ENCODE measurements at regions not wholly inside any gene's neighbourhood (a gene's known extent, or its start where the extent isn't known, plus 50 kb on each side); places are given as distances from the start of the nearest gene placed in this dataset.

GRCh38 chr1:239436286-239436685 is 49.9 kb downstream of the CHRM3 start:
- H3K4me3 Mint-ChIP-seq (ENCODE audit: unreplicated experiment) = no peak overlapping the region
- no peaks in the 10 kb centered on the region for H3K9me3 Mint-ChIP-seq (ENCODE audit: unreplicated experiment)
- no peak for TF ChIP-seq CTCF (IDR thresholded peaks at IDR 0.05; ENCODE audit: partially characterized antibody, unreplicated experiment)
- no peaks in the 10 kb centered on the region for H3K27me3 Mint-ChIP-seq (ENCODE audit: unreplicated experiment)
- no peak overlapping the region for H3K27ac Mint-ChIP-seq (ENCODE audit: unreplicated experiment)
- H3K36me3 Mint-ChIP-seq (ENCODE audit: unreplicated experiment) = no peaks in the 10 kb centered on the region
- DNase-seq = peak; percentile 14
- no peaks in the 10 kb centered on the region for H3K4me1 Mint-ChIP-seq (ENCODE audit: low read depth, unreplicated experiment)

- Mint-ChIP-seq H3K27me3 (ENCODE audit: unreplicated experiment) (no peaks in the 10 kb centered on the region), H3K4me3 (ENCODE audit: unreplicated experiment) (no peak overlapping the region), H3K9me3 (ENCODE audit: unreplicated experiment) (no peaks in the 10 kb centered on the region), H3K36me3 (ENCODE audit: unreplicated experiment) (no peaks in the 10 kb centered on the region), H3K4me1 (ENCODE audit: low read depth, unreplicated experiment) (no peaks in the 10 kb centered on the region), H3K27ac (ENCODE audit: unreplicated experiment) (no peak overlapping the region)
- no peak for TF ChIP-seq CTCF (IDR thresholded peaks at IDR 0.05; ENCODE audit: partially characterized antibody, unreplicated experiment)
- DNase-seq = no peak
Observed at GRCh38 chr1:239437822-239438221, 51.5 kb downstream of the CHRM3 start.

- H3K4me1 Mint-ChIP-seq (ENCODE audit: low read depth, unreplicated experiment) = no peaks in the 10 kb centered on the region
- H3K4me3 Mint-ChIP-seq (ENCODE audit: unreplicated experiment) = no peak overlapping the region
- no peak for TF ChIP-seq CTCF (IDR thresholded peaks at IDR 0.05; ENCODE audit: partially characterized antibody, unreplicated experiment)
- DNase-seq = no peak
- no peak overlapping the region for H3K27ac Mint-ChIP-seq (ENCODE audit: unreplicated experiment)
- H3K36me3 Mint-ChIP-seq (ENCODE audit: unreplicated experiment) = no peaks in the 10 kb centered on the region
- H3K27me3 Mint-ChIP-seq (ENCODE audit: unreplicated experiment) = no peaks in the 10 kb centered on the region
- no peaks in the 10 kb centered on the region for H3K9me3 Mint-ChIP-seq (ENCODE audit: unreplicated experiment)
Observed at GRCh38 chr1:239438891-239439290, 52.5 kb downstream of the CHRM3 start.

- H3K36me3 Mint-ChIP-seq (ENCODE audit: unreplicated experiment) = no peaks in the 10 kb centered on the region
Observed at GRCh38 chr1:239443361-239443760, 57.0 kb downstream of the CHRM3 start.

GRCh38 chr1:239446611-239447010 is 60.2 kb downstream of the CHRM3 start:
- no peak for TF ChIP-seq CTCF (IDR thresholded peaks at IDR 0.05; ENCODE audit: partially characterized antibody, unreplicated experiment)
- Mint-ChIP-seq H3K36me3 (ENCODE audit: unreplicated experiment) (no peaks in the 10 kb centered on the region), H3K27me3 (ENCODE audit: unreplicated experiment) (no peaks in the 10 kb centered on the region), H3K4me3 (ENCODE audit: unreplicated experiment) (no peak overlapping the region), H3K4me1 (ENCODE audit: low read depth, unreplicated experiment) (no peaks in the 10 kb centered on the region), H3K27ac (ENCODE audit: unreplicated experiment) (no peak overlapping the region), H3K9me3 (ENCODE audit: unreplicated experiment) (no peaks in the 10 kb centered on the region)
- no peak for DNase-seq

More at GRCh38 chr1:239443361-239443760, 57.0 kb downstream of the CHRM3 start:
- no peak for DNase-seq
- Mint-ChIP-seq H3K27ac (ENCODE audit: unreplicated experiment) (no peak overlapping the region), H3K27me3 (ENCODE audit: unreplicated experiment) (no peaks in the 10 kb centered on the region), H3K9me3 (ENCODE audit: unreplicated experiment) (no peaks in the 10 kb centered on the region), H3K4me3 (ENCODE audit: unreplicated experiment) (no peak overlapping the region), H3K4me1 (ENCODE audit: low read depth, unreplicated experiment) (no peaks in the 10 kb centered on the region)
- TF ChIP-seq CTCF (IDR thresholded peaks at IDR 0.05; ENCODE audit: partially characterized antibody, unreplicated experiment) = no peak

All from glutamatergic neuron (in vitro differentiated cells).